ENCODE measurements at regions not wholly inside any gene's neighbourhood (a gene's known extent, or its start where the extent isn't known, plus 50 kb on each side); places are given as distances from the start of the nearest gene placed in this dataset.

GRCh38 chr6:142500250-142500786, 198.5 kb downstream of the ADGRG6 start:
- no peak for DNase-seq

- no peak for DNase-seq
Measured at GRCh38 chr6:142501795-142502194, 200.0 kb downstream of the ADGRG6 start.

GRCh38 chr6:142507065-142507464, 205.3 kb downstream of the ADGRG6 start:
- no peak for DNase-seq

- DNase-seq = no peak
Measured at GRCh38 chr6:142510211-142510610, 208.4 kb downstream of the ADGRG6 start.

- no peak for DNase-seq
Measured at GRCh38 chr6:142518126-142518525, 216.3 kb downstream of the ADGRG6 start.

- DNase-seq = no peak
Measured at GRCh38 chr6:142518761-142519160, 217.0 kb downstream of the ADGRG6 start.

- DNase-seq = no peak
Measured at GRCh38 chr6:142521791-142522190, 220.0 kb downstream of the ADGRG6 start.

- no peak for DNase-seq
Measured at GRCh38 chr6:142523515-142524375, 221.9 kb downstream of the ADGRG6 start.

- DNase-seq = no peak
Measured at GRCh38 chr6:142530566-142530965, 228.8 kb downstream of the ADGRG6 start.

GRCh38 chr6:142531727-142532126, 229.9 kb downstream of the ADGRG6 start:
- DNase-seq = no peak

GRCh38 chr6:142534076-142534475, 232.3 kb downstream of the ADGRG6 start:
- DNase-seq = no peak

GRCh38 chr6:142534484-142534883, 232.7 kb downstream of the ADGRG6 start:
- DNase-seq = no peak

- no peak for DNase-seq
Measured at GRCh38 chr6:142537612-142538478, 236.0 kb downstream of the ADGRG6 start.

- DNase-seq = no peak
Measured at GRCh38 chr6:142542704-142543233, 241.0 kb downstream of the ADGRG6 start.

- DNase-seq = no peak
Measured at GRCh38 chr6:142543606-142544005, 241.8 kb downstream of the ADGRG6 start.

GRCh38 chr6:142544199-142544838, 242.5 kb downstream of the ADGRG6 start:
- DNase-seq = no peak

- DNase-seq = no peak
Measured at GRCh38 chr6:142545147-142545546, 243.3 kb downstream of the ADGRG6 start.

GRCh38 chr6:142548566-142548965, 246.8 kb downstream of the ADGRG6 start:
- no peak for DNase-seq

GRCh38 chr6:142550310-142551063, 248.7 kb downstream of the ADGRG6 start:
- DNase-seq = no peak

GRCh38 chr6:142551274-142551811, 249.5 kb downstream of the ADGRG6 start:
- DNase-seq = no peak

- DNase-seq = no peak
Measured at GRCh38 chr6:142558786-142559185, 257.0 kb downstream of the ADGRG6 start.
